HG03095 (cell line): ENCODE measurements at regions not wholly inside any gene's neighbourhood (a gene's known extent, or its start where the extent isn't known, plus 50 kb on each side); places are given as distances from the start of the nearest gene placed in this dataset.
"Not testable (repeated sequence)": the region's sequence is repeated elsewhere in the genome, so short reads cannot be mapped to it uniquely, and the experiment has no call there.

Source experiments
- ATAC-seq: cut with Tn5 transposase; IDR thresholded peaks from one replicate; pipeline ENCODE4 v1.9.1; 2021; ENCODE audit warnings: moderate library complexity; ENCODE audit not compliant: unreplicated experiment

DNA sequence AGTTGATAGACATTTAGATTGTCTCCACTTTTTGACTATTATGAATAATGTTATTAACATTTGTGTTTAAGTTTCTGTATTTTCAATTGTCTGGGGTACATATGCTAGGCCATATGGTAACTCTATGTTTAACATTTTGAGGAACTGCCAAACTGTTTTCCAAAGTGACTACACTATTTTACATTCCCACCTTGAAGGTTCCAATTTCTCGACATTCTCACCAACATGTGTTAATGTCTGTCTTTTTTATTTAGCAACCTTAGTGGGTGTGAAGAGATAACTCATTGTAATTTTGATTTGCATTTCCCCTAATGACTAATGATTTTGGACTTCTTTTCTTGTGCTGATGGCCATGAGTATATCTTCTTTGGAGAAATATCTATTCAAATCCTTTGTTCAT, 832.4 kb downstream of the DNAJB9 start:
- no peak for ATAC-seq

DNA sequence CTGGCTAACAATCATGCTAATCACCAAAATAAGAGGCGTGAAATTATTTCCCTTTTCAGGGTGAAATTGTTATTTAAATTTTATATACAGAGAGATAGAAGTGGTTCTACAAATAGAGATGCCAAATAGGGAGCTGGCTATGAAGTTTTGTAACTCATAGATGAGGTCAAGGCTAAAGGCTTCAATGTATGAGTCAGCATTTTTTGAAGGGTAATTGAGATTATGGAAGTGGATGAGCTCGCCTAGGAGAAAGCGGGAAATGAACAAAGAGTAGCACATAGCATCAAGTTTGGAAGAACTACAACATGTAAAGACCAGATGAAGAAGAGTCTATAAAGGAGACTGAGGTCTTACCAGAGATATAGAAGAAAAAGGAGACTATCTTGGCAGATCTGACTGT, 838.1 kb downstream of the DNAJB9 start:
- ATAC-seq = no peak

DNA sequence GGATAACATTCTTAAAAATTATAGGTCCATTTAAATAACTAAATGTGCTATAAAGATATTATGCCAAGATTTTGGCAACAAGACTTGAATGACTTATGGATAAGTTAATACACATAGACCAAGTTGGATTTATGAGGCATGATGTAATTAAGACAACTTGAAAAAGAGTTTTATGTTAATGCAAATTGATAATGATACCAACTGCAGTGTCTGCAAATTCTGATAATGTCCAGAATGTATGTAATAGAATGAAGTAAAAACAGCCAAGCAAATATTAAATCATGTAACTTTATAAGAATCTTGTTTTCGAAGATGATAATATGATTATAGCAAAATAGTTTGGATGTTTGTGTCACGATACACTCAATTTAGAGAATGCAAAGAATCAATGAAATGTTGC, 868.3 kb downstream of the DNAJB9 start:
- no peak for ATAC-seq

DNA sequence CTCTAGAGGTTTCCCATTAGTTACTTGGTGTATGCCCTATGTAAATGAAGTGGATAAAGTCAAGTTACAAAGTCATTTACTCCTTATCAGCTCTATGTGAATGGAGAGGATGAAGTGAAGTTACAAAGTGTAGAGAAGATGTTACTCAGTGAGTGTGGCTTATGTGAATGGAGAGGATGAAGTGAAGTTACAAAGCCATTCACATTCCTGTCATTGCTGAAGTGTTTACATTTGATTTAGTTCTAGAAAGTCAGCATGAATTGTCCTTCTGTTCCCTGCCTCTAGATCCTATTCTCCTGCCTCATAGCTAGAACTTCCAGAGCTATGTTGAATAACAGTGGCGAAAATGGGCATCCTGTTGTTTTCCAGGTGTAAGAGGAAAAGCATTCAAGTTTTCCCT, 880.1 kb downstream of the DNAJB9 start:
- no peak for ATAC-seq

DNA sequence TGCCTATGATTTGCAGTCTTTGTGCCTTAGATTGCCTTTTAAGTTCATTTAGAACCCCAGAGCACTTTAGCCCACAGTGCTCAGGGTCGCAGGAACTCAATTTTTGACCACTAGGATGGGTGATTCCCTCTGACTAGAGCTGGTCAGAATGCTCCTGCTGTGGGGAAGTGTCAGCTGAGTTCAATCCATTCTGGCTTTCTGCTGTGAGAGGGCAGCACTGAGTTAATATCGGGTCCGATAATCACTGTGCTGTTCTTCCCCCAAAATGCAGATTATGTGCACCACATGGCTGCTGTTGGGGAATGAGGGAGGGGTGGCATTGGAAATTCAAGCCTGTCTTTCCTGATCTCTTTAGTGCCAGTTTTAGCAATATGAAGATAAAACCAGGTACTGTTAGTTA, 886.4 kb downstream of the DNAJB9 start:
- no peak for ATAC-seq

DNA sequence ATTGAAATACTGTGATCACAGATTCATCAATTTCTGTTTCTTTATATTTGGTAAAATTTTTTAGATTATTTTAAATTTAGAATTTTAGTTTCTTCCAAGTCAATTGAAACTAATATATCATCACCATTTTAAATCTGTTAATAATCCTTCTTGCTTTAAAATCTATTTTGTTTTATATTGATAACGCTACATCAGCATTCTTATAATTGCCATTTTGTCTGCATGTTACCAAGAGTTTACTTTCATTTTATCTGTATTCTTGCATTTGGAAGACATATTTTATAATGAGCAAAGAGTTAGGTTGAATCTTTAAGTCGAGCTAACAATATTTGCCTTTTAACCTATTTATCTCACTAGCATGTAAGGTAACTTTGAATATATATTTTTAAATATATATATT, 890.6 kb downstream of the DNAJB9 start:
- no peak for ATAC-seq

DNA sequence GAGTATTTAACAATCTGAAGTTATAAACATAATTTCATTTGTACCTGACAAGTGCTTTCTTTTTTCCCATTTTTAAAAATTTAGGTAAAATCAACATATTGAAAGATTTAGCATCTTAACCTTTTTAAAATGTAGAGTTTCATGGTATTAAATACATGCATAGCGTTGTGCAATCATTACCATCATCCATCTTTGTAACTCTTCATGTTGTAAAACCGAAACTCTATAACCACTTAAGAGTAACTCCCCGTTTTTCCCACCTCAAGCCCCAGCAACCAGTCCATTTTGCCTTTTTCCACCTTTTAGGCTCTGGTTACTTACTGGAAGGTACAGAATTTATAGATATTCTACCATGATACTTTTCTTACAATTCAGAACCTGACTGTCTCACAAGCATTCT, 892.5 kb downstream of the DNAJB9 start:
- ATAC-seq = no peak

DNA sequence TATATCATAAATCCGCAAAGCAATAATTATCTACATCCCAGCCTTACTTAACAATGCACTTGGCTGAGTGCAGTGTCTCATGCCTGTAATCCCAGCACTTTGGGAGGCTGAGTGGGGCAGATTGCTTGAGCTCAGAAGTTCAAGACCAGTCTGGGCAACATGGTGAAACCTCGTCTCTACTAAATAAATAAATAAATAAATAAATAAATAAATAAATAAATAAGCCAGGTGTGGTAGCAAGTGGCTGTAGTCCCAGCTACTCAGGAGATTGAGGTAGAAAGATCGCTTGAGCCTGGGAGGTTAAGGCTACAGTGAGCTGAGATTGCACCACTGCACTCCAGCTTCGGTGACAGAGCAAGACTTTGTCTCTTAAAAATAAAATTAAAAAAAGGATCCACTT, 898.1 kb downstream of the DNAJB9 start:
- ATAC-seq = not testable (repeated sequence)

DNA sequence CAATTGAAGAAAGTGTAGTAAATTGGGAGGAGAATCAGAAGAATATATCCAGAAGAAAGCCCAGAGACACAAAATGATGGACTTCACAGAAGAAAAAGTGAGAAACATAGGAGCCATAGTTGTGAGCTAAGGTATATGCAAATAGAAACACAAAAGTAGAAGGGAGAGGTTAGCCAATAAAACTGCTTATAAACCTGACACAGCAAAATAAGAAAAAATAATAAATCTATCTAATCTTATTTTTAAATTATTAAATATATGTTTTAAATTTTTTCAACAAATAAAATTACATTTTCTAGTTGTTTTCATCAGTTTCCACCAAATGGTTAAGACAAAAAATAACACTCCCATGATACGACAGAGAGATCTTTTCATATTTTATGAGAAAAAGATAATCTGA, 903.5 kb downstream of the DNAJB9 start:
- ATAC-seq = no peak

DNA sequence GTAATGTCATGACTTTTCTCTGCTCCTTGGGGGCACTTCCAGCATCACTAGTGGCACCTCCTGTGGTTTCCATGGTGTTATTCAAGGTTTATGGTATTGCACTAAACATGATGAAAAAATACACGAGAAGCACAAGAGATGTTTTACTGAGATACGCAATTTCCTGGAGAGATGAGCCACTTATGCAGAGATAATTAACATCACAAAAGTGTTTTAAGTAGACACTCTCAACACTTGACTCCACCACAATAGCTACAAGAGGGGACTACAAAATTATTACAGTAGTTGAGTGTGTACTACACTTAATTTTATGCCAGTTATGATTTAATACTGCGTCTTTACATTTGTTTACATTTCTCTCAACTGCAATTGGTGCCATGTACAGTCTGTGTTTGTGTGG, 906.7 kb downstream of the DNAJB9 start:
- ATAC-seq = no peak

DNA sequence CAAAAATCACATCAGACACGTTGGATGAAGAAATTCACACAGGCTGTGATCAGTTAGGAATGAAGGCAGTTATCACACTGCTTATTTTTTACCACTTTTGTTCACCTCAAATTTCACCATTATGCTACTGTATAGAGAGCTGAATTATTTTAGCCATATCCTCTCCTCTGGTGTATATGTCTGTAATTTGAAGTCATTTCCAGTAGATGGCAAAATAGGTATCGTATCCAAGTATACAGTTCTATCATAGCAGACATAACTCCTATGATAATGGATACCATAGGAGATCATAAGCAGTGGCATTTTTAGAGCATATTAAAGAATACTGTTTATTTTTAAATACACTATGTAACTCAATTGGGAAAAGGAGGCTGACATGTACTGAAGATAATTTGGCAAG, 909.7 kb downstream of the DNAJB9 start:
- ATAC-seq = no peak

DNA sequence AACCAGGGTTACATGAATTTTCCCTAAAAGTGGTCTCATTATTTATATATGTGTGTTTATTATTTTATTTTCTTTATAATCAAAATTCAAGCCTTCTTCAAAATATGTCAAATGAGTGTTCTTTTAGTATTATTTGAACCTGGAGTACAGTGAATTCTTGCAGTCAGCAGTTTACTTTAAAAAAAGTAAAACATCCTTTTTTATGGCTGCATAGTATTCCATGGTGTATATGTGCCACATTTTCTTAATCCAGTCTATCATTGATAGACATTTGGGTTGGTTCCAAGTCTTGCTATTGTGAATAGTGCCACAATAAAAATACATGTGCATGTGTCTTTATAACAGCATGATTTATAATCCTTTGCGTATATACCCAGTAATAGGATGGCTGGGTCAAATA, 920.9 kb downstream of the DNAJB9 start:
- ATAC-seq = not testable (repeated sequence)

DNA sequence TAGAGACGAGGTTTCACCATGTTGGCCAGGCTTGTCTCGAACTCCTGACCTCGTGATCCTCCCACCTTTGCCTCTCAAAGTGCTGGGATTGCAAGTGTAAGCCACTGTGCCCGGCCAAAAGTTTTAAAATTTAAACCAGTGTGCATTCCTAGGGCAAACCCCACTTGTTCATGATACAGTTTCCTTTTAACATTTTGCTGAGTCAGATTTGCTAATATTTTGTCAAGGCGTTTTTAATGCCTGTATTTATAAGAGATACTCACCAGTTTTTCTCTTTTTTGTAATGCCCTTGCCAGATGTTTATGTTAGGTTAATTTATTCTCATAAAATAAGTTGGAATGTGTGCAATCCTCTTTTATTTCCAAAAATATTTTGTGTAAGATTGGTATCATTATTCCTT, 927.4 kb downstream of the DNAJB9 start:
- no peak for ATAC-seq

DNA sequence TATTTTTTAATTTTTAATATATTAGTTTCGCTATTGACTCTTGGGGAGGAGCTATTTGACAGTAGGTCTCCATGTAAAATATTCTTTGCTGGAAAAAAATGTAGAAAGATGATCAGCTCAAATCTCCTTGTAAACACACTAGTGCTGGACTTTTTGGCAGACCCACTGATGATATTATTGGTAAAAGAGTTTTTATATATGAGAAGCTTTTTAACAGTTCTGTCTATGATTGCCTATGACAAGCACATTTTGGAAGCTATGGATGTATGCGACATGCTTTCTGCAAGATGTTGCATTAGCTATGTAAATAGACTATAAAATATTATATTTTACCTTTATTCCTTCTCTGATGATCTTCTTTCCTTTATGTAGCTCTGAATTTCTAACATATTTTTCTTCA, 928.5 kb downstream of the DNAJB9 start:
- ATAC-seq = no peak

DNA sequence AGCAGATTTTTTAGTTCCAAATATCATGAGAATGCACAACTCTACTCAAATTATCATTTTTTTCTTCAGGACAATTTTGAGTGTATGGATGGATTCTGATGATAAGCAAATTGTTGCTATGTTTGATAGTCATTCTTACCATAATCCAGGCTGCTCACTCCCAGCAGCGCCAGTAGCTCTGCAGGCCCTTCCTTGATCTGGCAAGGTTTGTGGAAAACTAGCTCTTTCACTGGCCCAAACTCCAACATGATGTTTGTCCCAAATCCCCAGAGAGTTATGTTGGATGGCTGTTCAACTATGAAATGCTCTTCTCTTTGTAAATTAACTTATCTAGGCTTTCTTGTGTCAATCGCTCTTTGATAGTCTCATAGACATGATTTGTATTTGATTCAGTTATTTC, 933.7 kb downstream of the DNAJB9 start:
- no peak for ATAC-seq

DNA sequence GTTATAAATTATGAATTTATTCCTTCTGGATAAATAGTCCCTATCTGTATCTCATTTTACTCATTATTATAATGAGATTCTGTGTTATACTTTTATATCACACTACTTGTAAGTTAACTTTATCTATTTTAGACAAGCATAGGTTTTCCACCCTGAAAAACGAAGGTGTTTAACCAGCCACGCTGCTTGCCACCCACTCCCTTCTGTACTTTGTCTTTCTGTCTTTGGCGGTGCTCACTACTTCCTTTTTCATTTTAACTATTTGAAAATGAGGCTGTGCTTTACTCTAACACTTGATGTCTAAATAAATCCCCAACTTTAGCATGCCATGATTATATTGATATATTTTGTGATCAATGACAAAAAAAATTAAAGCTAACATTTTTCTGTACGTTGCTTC, 952.9 kb downstream of the DNAJB9 start:
- no peak for ATAC-seq

DNA sequence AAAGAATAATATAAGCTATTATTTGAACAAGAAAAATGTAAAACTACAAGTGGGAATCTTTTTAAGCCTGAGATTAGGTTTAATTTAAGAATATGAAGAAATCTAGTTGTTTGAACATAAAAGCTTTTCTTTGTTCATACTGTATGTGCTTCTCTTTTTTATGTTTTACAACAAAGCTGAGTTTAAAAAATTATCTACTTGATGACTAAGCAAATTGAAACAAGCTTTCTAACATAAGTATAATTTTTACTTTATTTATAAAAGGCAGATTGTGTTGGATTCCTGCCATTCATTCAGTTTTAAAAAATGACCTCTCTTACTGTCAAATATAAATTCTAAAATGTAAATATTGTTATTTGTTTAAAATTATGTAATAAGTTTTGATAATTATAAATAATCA, 958.2 kb downstream of the DNAJB9 start:
- no peak for ATAC-seq

DNA sequence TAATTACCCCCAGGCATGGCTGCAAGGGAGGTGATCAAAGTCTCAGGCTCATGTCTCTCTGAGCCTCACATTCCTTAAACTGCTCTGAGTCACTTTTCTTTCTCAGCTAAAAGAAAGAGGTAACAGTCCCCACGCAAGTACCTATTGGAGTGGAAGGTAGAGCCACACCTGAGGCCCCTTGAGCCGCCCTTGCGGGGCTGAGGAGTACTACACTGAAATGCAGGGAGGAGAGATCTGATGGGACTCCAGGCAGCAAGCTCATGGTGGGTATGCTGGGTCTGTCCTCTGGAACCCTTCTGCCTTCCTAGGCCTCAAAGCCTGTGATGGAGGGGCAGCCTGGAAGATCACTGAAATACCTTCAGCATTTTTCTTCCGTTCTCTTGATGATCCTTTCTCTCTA, 960.0 kb downstream of the DNAJB9 start:
- no peak for ATAC-seq

DNA sequence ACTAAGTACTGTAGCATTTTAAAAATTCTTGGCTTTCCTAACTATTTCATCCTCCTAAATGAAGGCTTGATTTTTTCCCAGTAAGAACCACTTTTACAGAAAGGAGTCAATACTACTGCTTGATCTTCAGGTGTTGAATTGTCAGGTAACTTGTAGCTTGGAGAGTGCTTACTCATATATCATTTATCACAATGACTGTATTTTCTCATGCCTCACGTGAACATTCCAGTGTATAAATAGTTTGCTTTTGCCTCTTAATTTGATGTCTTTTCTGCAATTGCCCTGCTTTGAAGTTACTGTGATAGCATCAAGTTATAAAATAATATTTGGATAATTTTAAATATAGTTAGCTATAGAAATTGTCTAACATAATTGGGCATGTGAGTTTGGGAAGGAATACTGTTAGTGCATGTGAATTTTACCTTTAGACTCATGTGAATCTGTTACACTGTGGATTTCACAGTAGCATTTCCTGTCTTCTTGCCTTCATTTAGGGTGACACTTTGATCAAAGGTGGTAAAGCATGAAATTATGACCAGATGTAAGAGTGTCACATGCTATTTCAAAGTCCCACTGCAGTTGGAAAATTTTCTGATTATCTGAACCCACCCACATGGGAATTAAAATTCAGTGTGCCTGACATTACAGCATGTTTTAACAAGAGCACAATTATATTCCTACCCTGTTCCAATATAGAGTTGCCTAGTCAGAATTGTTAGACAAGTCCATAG, 962.8 kb downstream of the DNAJB9 start:
- ATAC-seq = no peak

DNA sequence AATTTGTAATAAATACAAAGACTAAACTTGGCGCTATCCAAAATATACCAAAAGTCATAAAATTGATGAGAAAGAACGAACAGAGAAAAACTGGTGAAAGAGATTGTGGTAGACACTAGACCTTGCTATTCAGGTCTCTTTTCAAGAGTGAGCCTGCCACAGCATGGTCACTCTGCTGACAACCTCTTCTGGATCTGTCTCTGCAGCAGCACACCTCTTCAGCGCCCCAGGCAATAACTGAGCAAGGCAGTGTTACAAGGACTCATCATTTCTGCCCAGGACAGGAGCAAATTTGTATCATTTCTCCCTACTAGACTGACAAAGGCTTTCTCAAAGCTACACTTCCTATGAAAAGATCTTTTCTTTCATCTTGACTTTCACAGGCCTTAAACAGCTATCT, 976.0 kb downstream of the DNAJB9 start:
- no peak for ATAC-seq

DNA sequence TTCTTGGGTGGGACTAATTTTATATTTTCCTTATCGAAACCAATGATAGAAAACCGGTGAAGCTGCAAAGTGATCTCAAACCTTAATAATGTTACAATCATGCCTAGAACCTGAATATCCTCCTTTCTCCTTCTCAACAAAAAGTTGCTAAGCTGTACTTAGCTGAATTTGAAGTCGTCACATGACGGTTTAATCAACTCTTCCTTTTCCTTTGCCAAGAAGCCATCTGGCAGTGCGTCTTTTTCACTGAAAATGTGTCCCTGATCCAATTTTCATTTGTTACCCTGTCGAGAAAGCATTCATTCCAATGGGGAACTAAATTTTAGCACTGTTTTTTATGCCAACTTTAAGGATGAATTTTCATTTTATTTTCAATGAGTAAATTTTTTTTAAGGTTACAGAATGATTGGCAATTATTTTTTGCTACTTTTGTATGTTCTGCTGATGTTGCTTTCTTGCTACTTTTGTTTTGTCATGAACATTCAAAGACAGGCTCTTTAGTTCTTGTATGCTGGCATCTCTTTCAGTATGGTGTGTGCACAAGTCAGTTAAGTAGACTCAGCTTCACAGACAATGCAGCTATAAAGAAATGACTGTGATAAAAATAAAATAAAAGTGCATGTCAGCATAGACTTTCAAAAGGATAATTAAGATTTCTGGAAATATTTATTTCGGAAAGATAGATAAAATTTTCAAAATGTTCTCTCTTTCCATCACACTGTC, 980.0 kb downstream of the DNAJB9 start:
- ATAC-seq = no peak

DNA sequence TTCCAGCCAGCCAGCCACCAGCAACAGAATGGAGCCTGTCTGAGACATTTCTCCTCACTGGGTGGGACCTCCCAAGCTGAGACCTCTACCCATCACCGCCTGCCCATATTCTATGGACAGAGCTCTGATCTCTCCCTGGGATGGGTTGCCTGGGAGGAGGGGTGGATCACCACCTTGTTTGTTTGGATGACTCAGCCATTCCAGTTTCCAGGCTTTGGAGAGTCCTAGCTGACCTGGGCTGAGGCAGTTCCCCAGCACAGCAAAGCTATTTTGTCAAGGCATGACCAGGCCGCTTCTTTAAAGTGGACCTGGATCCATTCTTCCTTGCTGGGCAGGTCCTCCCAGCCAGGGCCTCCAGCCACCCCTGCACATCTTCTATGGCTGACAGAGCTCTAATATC, 982.3 kb downstream of the DNAJB9 start:
- no peak for ATAC-seq

DNA sequence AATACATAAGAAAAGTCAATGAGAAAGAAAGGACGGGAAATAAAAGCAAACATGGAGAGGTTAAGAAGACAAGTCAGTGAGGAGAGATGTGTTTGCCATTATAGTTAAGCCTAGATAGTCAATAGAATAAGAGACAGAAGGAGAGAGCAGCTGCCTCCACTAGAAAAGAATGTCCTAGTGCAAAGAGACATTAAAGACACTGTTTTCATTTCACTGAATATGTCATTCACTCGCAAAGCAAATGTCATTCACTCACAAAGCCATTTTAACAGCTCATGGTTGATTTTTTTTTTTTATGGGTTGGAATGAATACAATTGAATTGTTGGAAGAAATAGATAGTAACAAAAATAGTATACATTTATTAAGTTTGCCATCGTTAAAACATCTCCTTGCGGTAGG, 1007.6 kb downstream of the DNAJB9 start:
- no peak for ATAC-seq
